ENCODE measurements at regions not wholly inside any gene's neighbourhood (a gene's known extent, or its start where the extent isn't known, plus 50 kb on each side); places are given as distances from the start of the nearest gene placed in this dataset.

DNA sequence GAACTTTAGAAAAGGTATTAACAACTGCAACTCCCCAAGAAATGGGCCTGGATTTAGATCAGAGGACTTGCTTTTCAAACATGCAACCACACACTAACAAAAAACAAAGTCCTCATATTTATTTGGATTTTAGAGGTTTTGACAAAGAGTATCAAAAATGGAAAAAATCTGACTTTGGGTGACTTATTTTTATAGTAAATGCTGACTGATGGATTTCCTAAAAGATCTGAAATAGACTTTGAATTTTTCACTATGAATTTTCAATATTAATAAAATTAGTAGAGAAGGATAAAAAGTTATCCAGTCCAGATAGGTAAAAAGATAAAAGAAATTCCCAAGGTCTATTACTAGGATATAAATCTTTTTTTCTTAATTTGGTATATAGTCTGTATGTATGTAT is 253.5 kb downstream of the KCNJ2 start:
- TF ChIP-seq CTCF (IDR thresholded peaks at IDR 0.05): no peak
- H3K27ac ChIP-seq: no peak overlapping the region
- H3K36me3 ChIP-seq: no peaks in the 10 kb centered on the region
- H3K4me1 ChIP-seq: no peaks in the 10 kb centered on the region
- no peaks in the 10 kb centered on the region for H3K9me3 ChIP-seq
- intact Hi-C loops (cut with DNase I): no loop called here
- H3K4me3 ChIP-seq: no peak overlapping the region
- H3K27me3 ChIP-seq: no peaks in the 10 kb centered on the region
- no peak for DNase-seq (ENCODE audit: low spot score in 2 of 2)

DNA sequence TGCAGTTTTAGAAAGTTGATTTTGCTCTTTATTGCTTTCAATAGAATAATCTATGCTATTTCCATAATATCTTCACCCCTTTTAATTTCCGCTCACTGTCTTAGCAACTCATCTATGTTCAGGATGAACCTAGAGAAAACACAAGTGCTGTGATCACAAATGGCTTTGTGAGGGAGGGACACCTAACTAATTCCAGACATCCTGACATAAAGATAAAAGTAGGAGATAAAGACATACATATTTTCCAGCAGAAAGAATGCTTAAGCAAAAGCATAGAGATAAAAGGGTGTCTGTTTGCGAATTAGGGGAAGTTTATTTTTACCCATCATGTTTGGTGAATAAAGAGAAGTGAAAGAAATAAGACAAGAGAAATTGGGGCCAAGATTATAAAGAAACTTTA is 254.2 kb downstream of the KCNJ2 start:
- intact Hi-C loops (cut with DNase I): no loop called here
- H3K27ac ChIP-seq: no peak overlapping the region
- TF ChIP-seq CTCF (IDR thresholded peaks at IDR 0.05): no peak
- H3K27me3 ChIP-seq: no peaks in the 10 kb centered on the region
- DNase-seq (ENCODE audit: low spot score in 2 of 2): no peak
- H3K4me3 ChIP-seq: no peak overlapping the region
- H3K4me1 ChIP-seq: no peaks in the 10 kb centered on the region
- no peaks in the 10 kb centered on the region for H3K9me3 ChIP-seq
- no peaks in the 10 kb centered on the region for H3K36me3 ChIP-seq

DNA sequence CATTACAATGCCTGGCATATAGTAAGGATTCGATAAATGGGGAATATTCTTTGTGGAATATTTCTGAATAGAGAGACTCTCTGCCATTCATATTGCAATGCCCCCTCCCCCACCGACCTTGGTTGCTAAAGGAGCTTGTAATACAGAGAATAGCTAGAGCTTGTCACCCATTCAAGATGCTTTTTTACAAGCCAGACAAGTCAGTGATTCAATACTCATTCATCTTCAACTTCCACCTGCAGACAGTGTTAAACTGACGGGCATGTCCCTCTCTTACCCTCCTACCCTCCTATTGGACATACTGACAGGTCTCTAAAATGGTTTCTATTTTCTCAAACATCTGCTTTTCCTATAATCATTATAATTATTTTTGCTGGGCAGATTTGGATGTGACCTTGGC is 257.4 kb downstream of the KCNJ2 start:
- Histone ChIP-seq H3K4me1 (no peaks in the 10 kb centered on the region), H3K9me3 (no peaks in the 10 kb centered on the region), H3K27me3 (no peaks in the 10 kb centered on the region), H3K4me3 (no peak overlapping the region), H3K36me3 (no peaks in the 10 kb centered on the region), H3K27ac (no peak overlapping the region)
- no peak for TF ChIP-seq CTCF (IDR thresholded peaks at IDR 0.05)
- DNase-seq (ENCODE audit: low spot score in 2 of 2): no peak
- intact Hi-C loops (cut with DNase I): no loop called here

GRCh38 chr17:70434536-70435490 is 265.5 kb downstream of the KCNJ2 start:
- intact Hi-C loops (cut with DNase I): no loop called here

DNA sequence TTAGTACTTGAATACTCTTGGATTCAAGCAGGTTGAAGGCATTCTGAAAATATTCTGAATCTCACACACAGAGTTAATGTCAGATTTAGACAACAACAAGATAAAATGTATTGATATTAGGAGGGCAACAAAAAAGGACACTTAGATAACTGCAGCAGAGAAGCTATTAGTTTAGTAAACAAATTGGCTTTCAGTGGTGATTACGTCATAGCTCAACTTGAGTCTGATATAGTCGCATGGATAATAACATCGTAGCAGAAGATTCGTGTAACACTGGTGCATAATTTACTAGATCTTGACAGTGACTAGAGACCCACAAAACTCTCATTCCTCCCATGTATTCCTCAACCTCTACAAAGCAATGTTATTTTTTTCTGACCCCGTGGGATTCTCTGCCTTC is 268.3 kb downstream of the KCNJ2 start:
- H3K27ac ChIP-seq: no peak overlapping the region
- no peak for TF ChIP-seq CTCF (IDR thresholded peaks at IDR 0.05)
- H3K36me3 ChIP-seq: no peaks in the 10 kb centered on the region
- no peaks in the 10 kb centered on the region for H3K4me1 ChIP-seq
- H3K4me3 ChIP-seq: no peak overlapping the region
- no peaks in the 10 kb centered on the region for H3K27me3 ChIP-seq
- intact Hi-C loops (cut with DNase I): no loop called here
- no peak for DNase-seq (ENCODE audit: low spot score in 2 of 2)
- no peaks in the 10 kb centered on the region for H3K9me3 ChIP-seq

More at GRCh38 chr17:70434536-70435490, 265.5 kb downstream of the KCNJ2 start:
- DNase-seq (ENCODE audit: low spot score in 2 of 2): no peak
- Histone ChIP-seq H3K27ac (no peak overlapping the region), H3K4me1 (no peaks in the 10 kb centered on the region), H3K36me3 (no peaks in the 10 kb centered on the region), H3K4me3 (no peak overlapping the region), H3K9me3 (no peaks in the 10 kb centered on the region), H3K27me3 (no peaks in the 10 kb centered on the region)
- no peak for TF ChIP-seq CTCF (IDR thresholded peaks at IDR 0.05)
